HS-27A (cell line): ENCODE measurements at regions not wholly inside any gene's neighbourhood (a gene's known extent, or its start where the extent isn't known, plus 50 kb on each side); places are given as distances from the start of the nearest gene placed in this dataset.

ENCODE experiments used
- DNase-seq: peaks from one replicate; pipeline ENCODE4 v3.0.0-alpha.2; 2012; ENCODE audit warnings: low read depth, missing footprints

DNA sequence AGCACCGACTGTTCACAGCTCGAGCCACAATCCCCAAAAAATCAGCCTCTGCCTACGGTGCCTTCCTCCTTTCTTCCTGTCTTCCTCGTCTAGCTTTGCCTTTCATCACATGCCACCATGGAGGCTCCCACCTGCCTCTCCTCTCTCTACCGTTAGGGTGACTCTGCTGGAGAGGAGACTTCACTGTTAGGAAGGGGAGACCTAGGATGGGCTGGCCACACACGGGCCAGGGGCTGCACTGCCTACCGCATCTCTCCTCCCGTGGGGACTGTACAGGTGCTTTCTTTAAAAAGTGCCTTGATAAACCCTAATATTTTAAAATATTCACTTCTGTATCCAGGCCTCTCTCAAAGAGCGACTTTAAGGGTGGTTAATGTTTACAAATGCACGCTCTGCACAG lies 1104.7 kb downstream of the BCL11B start:
- DNase-seq = no peak

GRCh38 chr14:98167705-98168104 lies 1104.3 kb downstream of the BCL11B start:
- DNase-seq = no peak

GRCh38 chr14:98168211-98168985 lies 1103.6 kb downstream of the BCL11B start:
- DNase-seq = no peak

GRCh38 chr14:98169170-98169587 lies 1102.8 kb downstream of the BCL11B start:
- DNase-seq = no peak

DNA sequence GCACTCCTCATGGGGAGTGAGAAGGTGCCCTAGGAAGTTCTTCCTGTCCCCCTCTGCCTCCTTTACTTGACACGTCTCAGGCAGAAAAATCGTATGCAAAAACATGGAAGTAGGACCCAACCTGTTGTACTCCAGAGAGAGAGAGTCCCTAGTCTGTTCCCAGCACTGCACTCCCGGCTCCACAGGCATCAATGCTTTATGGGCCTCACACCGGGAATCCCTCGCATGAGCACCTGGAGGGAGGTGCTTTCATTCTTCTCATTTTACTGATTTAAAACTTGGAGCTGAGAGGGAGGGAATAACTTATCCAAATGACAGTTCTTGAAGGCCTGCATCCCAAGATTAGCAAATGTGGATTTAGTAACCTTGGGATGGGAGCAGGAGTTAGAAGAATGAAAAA lies 1101.4 kb downstream of the BCL11B start:
- no peak for DNase-seq

GRCh38 chr14:98171654-98172053 lies 1100.3 kb downstream of the BCL11B start:
- DNase-seq = no peak

DNA sequence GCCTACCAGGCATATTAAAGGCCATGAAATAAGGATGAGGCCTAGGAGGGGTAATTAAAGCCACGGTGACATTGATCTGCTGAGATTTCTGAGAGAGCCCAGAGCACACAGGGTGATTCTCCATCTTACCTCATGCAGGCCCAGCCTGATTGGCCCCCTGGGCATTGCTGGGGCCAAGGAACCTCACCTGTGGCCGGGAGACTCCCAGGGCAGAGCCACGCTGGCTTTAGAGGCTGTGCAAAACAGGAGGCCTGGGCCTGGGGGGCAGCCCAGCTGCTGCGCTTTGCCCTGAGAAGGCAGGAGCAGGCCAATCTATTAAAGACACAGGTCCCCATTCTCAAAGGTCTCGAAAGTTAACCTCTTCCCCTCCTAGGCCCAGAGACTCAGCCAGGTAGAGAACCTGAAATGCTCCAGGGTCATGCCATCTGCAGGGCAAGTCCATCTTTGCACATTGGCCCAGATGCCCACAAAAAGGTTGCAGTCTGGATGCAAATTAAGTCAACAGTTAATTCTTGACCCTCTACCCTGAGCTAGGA lies 1099.7 kb downstream of the BCL11B start:
- no peak for DNase-seq

DNA sequence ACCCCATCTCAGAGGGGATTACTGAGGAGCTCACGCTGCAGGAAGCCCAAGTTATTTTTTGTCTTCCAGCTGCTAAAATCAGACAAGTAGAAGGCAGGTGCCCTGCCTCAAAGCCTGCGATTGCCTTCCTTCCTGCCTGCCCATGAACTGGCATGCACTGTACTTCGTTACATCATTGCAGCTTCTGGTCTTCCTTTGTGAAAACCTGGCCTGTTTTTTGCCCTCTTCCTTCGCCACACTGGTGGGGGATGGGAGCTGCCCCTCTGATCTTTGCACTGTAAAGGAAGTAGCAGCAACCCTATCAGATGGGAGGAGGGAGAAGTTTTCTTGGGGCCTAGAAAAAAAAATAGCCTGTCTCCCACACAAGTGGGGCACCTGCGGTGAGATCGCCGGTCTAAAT lies 1098.7 kb downstream of the BCL11B start:
- DNase-seq = no peak

GRCh38 chr14:98174041-98174440 lies 1098.0 kb downstream of the BCL11B start:
- no peak for DNase-seq

DNA sequence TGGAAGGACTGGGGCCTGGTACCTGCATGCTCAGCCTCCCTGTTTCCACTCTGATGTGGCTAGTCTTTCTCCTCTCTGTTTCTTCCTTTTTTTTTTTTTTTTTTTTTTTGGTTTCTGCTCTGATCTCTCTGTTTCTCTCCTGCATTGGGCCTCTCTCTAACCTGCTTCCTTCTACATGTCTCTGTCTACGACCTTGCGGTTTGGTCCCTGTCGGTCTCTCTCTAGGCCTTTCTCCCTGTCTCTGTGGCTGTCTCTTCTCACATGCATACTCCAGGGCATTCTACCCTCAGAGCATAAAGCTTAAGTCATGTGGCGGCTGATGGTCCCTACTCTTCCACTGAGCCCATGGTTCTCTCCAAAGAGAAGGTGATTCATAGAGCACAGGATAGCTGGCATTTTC lies 1096.6 kb downstream of the BCL11B start:
- no peak for DNase-seq

DNA sequence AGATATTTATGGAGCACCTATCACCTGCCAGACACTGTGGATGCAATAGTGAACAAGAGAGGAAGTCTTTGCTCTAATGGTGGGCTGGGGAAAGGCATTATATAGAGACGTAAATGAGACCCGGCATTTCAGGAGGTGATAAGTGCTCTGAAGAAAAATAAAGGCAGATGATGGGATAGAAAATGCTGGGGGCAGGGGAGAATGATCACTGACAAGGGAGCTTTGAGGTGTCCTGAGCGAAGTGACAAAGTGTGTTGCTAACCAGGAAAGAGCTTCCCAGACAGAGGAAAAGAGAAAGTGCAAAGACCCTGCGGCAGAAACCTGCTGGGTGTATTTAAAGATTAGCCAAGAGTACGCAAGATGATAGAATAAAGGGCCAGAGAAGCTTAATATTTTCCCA lies 1096.1 kb downstream of the BCL11B start:
- DNase-seq = no peak

- DNase-seq = no peak
These were observed 1095.1 kb downstream of the BCL11B start for GRCh38 chr14:98176892-98177291.

GRCh38 chr14:98177551-98177950 lies 1094.4 kb downstream of the BCL11B start:
- no peak for DNase-seq

- DNase-seq = no peak
These were observed 1090.8 kb downstream of the BCL11B start for GRCh38 chr14:98181241-98181640.

GRCh38 chr14:98181768-98182167 lies 1090.2 kb downstream of the BCL11B start:
- no peak for DNase-seq

DNA sequence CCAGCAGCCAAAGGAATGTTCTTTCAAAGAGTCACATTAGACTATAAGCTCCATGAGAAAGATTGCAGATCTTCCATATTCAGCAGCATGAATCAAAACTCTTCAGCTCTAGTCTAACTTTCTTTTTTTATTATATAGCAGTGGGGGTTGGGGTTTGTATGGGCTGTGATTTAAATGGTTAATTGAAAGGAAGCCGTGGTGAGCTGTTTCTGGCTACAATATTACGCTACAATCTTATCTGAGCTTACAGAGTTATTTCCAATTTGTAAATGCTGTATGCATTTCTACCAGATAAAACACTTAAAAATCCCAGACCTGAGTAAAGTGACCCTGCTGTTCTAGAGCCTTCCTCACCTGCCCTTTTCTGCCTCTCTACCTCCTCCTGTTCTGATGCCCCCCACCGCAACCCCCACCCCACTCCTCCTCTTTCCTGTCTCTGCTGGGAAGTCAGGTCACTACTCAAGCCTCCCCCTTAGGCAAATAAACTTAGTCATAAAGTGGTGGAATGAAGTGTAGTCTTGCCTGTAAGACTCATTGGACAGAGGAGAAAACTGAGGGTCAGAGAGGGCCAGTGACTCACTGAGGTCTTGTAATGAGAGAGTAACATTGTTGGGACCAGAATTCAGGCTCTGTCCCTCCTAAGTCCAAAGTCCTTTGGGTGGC lies 1089.5 kb downstream of the BCL11B start:
- no peak for DNase-seq

DNA sequence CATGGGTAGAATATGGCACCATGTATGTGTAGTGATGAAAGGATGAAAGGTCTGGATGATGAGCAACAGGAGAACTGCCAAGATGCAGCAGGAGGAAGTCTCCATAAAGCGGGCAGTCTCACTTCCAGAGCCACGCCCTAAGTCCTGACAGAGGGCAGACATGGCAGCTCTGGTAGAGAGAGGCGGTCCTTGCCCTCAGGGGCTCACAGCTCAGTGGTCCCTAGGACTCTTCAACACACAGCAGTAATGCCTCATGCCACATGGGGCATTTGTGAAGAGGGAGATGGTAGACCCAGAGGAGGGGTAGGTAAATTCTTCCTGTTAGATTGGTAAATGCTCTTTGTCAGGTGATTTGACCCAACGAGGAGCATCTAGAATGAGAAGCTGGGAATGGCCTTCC lies 1088.4 kb downstream of the BCL11B start:
- no peak for DNase-seq

DNA sequence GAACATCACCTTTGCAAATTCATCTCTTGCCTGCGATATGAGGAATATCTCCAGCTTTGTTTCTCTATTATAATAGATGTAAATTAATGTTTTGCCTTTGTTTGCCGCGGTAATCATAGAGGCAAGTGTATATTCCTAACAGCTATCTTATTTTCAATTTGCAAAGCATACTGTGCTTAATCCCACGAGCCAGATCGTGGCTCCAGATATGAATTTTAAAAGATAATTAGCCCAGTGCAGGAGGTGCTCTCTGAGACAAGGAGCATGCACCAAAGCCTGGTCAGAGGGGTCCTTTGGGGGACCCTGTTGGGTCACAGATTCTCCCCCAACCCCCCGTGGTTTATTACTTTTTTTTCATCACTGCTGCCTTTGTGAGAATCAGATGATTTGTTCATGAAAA lies 1087.5 kb downstream of the BCL11B start:
- no peak for DNase-seq

- no peak for DNase-seq
These were observed 1087.0 kb downstream of the BCL11B start for GRCh38 chr14:98185036-98185435.

GRCh38 chr14:98186140-98186539 lies 1085.9 kb downstream of the BCL11B start:
- DNase-seq = no peak

- DNase-seq = no peak
These were observed 1084.7 kb downstream of the BCL11B start for GRCh38 chr14:98187281-98187680.

DNA sequence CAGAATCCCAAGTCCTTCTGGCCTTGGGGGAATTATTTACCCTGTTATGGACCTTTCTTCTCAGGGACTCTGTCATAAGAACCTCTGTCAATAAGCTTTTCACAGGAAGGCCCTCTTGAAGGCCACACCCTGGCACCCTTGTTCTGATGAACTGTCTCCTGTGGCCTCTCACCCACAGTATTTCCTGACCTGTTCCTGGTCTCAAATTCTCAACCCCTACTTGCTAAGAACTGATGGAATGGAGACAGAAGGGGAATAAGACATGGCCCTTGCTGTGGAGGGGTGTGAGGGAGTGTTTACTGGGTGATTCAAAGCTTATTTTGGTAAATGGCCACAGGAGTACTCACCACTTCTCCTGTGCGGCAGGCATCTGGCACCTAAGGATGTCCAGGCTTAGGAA lies 1082.9 kb downstream of the BCL11B start:
- no peak for DNase-seq

DNA sequence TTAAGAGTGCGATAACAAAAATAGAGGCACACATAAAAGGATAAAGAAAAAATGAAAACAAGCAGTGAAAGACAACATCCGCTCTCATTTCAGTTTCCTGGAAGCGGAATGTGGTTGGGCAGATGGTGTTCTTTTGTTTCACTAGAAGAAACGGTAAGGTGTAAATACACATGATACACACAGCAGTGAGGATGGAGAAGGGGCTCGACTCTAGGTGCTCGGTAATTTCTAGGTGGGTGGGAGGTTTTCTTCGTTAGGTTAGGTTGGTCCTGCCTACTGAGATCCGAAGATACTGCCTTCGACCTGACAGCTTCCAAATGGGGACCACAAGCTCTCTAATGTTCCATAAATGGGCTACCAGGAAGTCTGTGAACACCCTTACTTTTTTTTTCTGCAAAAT lies 1082.5 kb downstream of the BCL11B start:
- DNase-seq = no peak

DNA sequence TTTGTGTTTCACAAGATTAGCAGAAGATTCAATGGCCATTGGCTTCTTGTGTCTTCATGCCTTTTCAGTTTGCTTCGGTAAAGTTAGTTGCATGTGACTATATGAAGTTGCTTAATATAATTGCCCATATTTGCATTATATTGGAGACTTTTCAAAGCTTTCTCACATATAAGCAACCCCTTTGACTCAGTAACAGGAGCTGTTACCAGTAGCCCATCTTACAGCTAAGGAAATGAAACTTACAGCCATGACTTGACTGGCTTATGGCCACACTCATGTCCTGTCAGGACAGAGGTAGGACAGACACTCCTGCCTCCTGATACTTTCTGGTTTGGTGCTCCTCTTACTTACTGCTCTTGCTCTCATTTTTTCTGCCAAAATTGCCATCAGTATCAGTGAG lies 1082.1 kb downstream of the BCL11B start:
- no peak for DNase-seq
